ENCODE measurements at regions not wholly inside any gene's neighbourhood (a gene's known extent, or its start where the extent isn't known, plus 50 kb on each side); places are given as distances from the start of the nearest gene placed in this dataset.

- peaks cover 6% of the 10 kb centered on the region for H3K4me1 Mint-ChIP-seq (ENCODE audit: low read depth, unreplicated experiment)
- POLR2A ChIA-PET: no interaction called here
These were observed 170.1 kb downstream of the CD83 start for GRCh38 chr6:14287707-14288106.

DNA sequence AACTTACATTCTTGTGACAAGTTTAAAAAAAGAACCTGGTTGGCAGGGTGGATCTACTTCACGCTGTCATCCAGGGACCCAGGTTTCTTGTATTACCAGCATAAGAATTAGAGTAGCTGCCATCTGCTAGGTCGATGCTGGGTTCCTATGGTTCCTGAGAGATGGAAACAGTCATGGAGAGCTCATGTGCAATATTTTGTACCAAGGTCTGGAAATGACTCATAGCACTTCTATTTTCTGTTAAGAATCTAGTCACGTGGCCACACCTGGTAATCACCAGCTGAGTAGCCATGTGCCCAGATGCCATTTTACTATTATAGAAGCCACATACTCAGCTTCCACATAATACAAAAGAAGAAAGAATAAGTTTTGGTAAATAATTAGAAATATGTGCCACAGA, 171.3 kb downstream of the CD83 start:
- BruUV-seq (replicated peaks): no TSS peak
- no peaks in the 10 kb centered on the region for H3K27me3 ChIP-seq (replicated peaks; ENCODE audit: control insufficient read depth, insufficient read depth, low read length)
- intact Hi-C loops (cut with micrococcal nuclease; ENCODE audit: unreplicated experiment): no loop called here
- H3K4me3 ChIP-seq (ENCODE audit: low read depth, low read length): no peak overlapping the region
- H3K9me3 ChIP-seq: no peaks in the 10 kb centered on the region
- DNase-seq: no peak
- no peak overlapping the region for H3K4me3 Mint-ChIP-seq (ENCODE audit: unreplicated experiment)
- no peak for TF ChIP-seq CTCF (IDR thresholded peaks at IDR 0.05; ENCODE audit: insufficient read depth in 1 of 2, low read depth in 1 of 2, low read length in 1 of 2, severe bottlenecking in 1 of 2, unreplicated experiment in 1 of 2)
- ChIA-PET CTCF (no interaction called here), POLR2A (no interaction called here)
- no peaks in the 10 kb centered on the region for H3K27me3 Mint-ChIP-seq (ENCODE audit: insufficient read depth, unreplicated experiment)
- no peaks in the 10 kb centered on the region for H3K36me3 ChIP-seq (ENCODE audit: control insufficient read depth, insufficient read depth, low read length)
- no peaks in the 10 kb centered on the region for H3K36me3 Mint-ChIP-seq (ENCODE audit: insufficient read depth, unreplicated experiment)
- no peaks in the 10 kb centered on the region for H3K4me1 ChIP-seq
- no peaks in the 10 kb centered on the region for H3K9me3 Mint-ChIP-seq (ENCODE audit: unreplicated experiment)
- H3K4me1 Mint-ChIP-seq (ENCODE audit: low read depth, unreplicated experiment): no peaks in the 10 kb centered on the region
- H3K27ac Mint-ChIP-seq (ENCODE audit: unreplicated experiment): no peak overlapping the region

More at GRCh38 chr6:14287707-14288106, 170.1 kb downstream of the CD83 start:
- no peaks in the 10 kb centered on the region for H3K27me3 Mint-ChIP-seq (ENCODE audit: insufficient read depth, unreplicated experiment)
- Histone ChIP-seq H3K9me3 (no peaks in the 10 kb centered on the region), H3K36me3 (ENCODE audit: control insufficient read depth, insufficient read depth, low read length) (no peaks in the 10 kb centered on the region), H3K4me3 (ENCODE audit: low read depth, low read length) (no peak overlapping the region), H3K27me3 (replicated peaks; ENCODE audit: control insufficient read depth, insufficient read depth, low read length) (no peaks in the 10 kb centered on the region), H3K4me1 (no peaks in the 10 kb centered on the region; the same call in 1 of the 2 replicates)
- intact Hi-C loops (cut with micrococcal nuclease; ENCODE audit: unreplicated experiment): no loop called here
- CTCF ChIA-PET: no interaction called here
- TF ChIP-seq CTCF (IDR thresholded peaks at IDR 0.05; ENCODE audit: insufficient read depth in 1 of 2, low read depth in 1 of 2, low read length in 1 of 2, severe bottlenecking in 1 of 2, unreplicated experiment in 1 of 2): no peak
- DNase-seq: no peak
- BruUV-seq (replicated peaks): no TSS peak
- H3K27ac Mint-ChIP-seq (ENCODE audit: unreplicated experiment): no peak overlapping the region
- H3K9me3 Mint-ChIP-seq (ENCODE audit: unreplicated experiment): no peaks in the 10 kb centered on the region
- H3K36me3 Mint-ChIP-seq (ENCODE audit: insufficient read depth, unreplicated experiment): no peaks in the 10 kb centered on the region
- no peak overlapping the region for H3K4me3 Mint-ChIP-seq (ENCODE audit: unreplicated experiment)

DNA sequence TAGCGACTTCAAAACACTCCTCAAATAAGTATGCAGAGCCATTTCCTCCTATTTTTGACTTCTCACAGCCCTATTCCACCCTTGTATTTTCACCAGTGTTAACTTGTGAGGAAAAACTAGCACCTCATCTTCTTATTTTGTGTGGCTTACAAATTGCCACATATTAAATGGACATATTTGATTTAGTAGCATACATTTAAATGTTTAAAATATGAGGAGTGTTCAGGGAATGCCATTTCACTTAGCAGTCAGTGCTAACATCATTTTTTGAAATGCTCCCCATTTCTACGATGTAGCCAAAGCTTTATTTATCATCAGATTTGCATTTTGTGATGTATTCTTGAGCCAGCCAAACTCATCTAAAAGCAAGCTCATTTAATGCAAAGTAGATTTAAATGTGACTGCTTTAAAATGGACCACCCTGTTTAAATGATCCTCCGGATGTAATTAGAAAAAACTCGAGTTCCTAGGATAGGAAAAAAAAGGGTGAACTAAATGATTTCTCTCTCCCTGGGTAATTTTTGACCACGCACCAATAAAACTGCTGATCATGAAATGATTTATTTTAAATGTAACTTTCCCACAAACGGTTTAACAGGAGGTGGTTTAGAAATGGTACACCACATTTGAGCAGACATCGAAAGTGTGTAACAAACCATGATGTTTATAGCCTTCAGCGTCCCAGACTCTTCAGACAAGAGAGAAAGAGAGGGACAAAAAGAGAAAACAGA, 172.6 kb downstream of the CD83 start:
- CTCF ChIA-PET: no interaction called here
- Mint-ChIP-seq H3K36me3 (ENCODE audit: insufficient read depth, unreplicated experiment) (no peaks in the 10 kb centered on the region), H3K9me3 (ENCODE audit: unreplicated experiment) (no peaks in the 10 kb centered on the region), H3K4me3 (ENCODE audit: unreplicated experiment) (no peak overlapping the region), H3K27me3 (ENCODE audit: insufficient read depth, unreplicated experiment) (no peaks in the 10 kb centered on the region), H3K4me1 (ENCODE audit: low read depth, unreplicated experiment) (no peaks in the 10 kb centered on the region), H3K27ac (ENCODE audit: unreplicated experiment) (no peak overlapping the region)
- Histone ChIP-seq H3K27me3 (replicated peaks; ENCODE audit: control insufficient read depth, insufficient read depth, low read length) (no peaks in the 10 kb centered on the region), H3K4me1 (no peaks in the 10 kb centered on the region), H3K9me3 (no peaks in the 10 kb centered on the region), H3K36me3 (ENCODE audit: control insufficient read depth, insufficient read depth, low read length) (no peaks in the 10 kb centered on the region), H3K4me3 (ENCODE audit: low read depth, low read length) (no peak overlapping the region)
- POLR2A ChIA-PET: no interaction called here
- intact Hi-C loops (cut with micrococcal nuclease; ENCODE audit: unreplicated experiment): no loop called here
- TF ChIP-seq CTCF (IDR thresholded peaks at IDR 0.05; ENCODE audit: insufficient read depth in 1 of 2, low read depth in 1 of 2, low read length in 1 of 2, severe bottlenecking in 1 of 2, unreplicated experiment in 1 of 2): no peak
- DNase-seq: no peak
- BruUV-seq (replicated peaks): no TSS peak

Data from Caco-2 (cell line).